ENCODE measurements at regions not wholly inside any gene's neighbourhood (a gene's known extent, or its start where the extent isn't known, plus 50 kb on each side); places are given as distances from the start of the nearest gene placed in this dataset.

DNA sequence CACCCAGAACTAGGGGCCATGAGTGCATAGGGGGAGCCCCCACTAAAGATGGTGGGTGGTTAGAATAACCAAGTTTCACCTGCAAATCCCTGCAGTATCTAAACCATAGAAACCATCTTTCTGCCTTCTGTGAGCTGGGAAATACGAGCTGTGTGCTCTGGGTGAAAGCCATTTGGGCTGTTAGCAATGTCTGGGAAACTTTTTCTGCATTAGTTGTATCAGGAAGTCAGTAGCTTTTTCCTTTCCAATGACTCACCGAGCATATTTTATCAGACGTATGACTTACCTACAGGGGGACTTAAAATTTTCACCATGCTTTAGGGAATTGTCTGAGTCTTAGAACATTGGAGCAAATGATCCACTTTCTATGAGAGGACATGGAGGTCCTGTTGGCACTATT, 584.0 kb downstream of the QKI start:
- TF ChIP-seq, protein P1, sequence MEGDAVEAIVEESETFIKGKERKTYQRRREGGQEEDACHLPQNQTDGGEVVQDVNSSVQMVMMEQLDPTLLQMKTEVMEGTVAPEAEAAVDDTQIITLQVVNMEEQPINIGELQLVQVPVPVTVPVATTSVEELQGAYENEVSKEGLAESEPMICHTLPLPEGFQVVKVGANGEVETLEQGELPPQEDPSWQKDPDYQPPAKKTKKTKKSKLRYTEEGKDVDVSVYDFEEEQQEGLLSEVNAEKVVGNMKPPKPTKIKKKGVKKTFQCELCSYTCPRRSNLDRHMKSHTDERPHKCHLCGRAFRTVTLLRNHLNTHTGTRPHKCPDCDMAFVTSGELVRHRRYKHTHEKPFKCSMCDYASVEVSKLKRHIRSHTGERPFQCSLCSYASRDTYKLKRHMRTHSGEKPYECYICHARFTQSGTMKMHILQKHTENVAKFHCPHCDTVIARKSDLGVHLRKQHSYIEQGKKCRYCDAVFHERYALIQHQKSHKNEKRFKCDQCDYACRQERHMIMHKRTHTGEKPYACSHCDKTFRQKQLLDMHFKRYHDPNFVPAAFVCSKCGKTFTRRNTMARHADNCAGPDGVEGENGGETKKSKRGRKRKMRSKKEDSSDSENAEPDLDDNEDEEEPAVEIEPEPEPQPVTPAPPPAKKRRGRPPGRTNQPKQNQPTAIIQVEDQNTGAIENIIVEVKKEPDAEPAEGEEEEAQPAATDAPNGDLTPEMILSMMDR (conservative IDR thresholded peaks at IDR 0.05; ENCODE audit: low read depth, low read length), result no peak
- TF ChIP-seq MAFK (IDR thresholded peaks at IDR 0.05; ENCODE audit: low read depth, low read length) (no peak), POLR2A (IDR thresholded peaks at IDR 0.05; ENCODE audit: low read depth, low read length) (no peak), MAZ (IDR thresholded peaks at IDR 0.05; ENCODE audit: borderline replicate concordance, low read depth, low read length) (no peak), CEBPB (IDR thresholded peaks at IDR 0.05; ENCODE audit: low read depth, low read length) (no peak), RAD21 (IDR thresholded peaks at IDR 0.05; ENCODE audit: low read length) (no peak), FOS (IDR thresholded peaks at IDR 0.05; ENCODE audit: low read depth, low read length) (no peak)
- TF ChIP-seq, protein P2, sequence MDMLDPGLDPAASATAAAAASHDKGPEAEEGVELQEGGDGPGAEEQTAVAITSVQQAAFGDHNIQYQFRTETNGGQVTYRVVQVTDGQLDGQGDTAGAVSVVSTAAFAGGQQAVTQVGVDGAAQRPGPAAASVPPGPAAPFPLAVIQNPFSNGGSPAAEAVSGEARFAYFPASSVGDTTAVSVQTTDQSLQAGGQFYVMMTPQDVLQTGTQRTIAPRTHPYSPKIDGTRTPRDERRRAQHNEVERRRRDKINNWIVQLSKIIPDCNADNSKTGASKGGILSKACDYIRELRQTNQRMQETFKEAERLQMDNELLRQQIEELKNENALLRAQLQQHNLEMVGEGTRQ (IDR thresholded peaks at IDR 0.05; ENCODE audit: low read depth, low read length), result no peak

All from IMR-90 (cell line).